Ovary (tissue), 7 donors: ENCODE measurements at regions not wholly inside any gene's neighbourhood (a gene's known extent, or its start where the extent isn't known, plus 50 kb on each side); places are given as distances from the start of the nearest gene placed in this dataset.
"Not testable (repeated sequence)": the region's sequence is repeated elsewhere in the genome, so short reads cannot be mapped to it uniquely, and the experiment has no call there.

Experiments used
- DNase-seq, 5 donors: peaks; one replicate each; pipeline ENCODE4 v3.0.0-alpha.2; 2019 to 2020
- H3K27ac ChIP-seq, 2 donors: fragments of 200-600 bp; one replicate each; pipeline versions ENCODE4 v1.5.1 to v1.8.0; 2019 to 2022
- H3K27me3 ChIP-seq: fragments of 200-600 bp; one replicate; pipeline ENCODE4 v1.8.0; 2022
- H3K36me3 ChIP-seq: fragments of 200-600 bp; sonication (generic); one replicate; pipeline ENCODE4 v1.5.1; 2019
- H3K4me1 ChIP-seq: one replicate; pipeline ENCODE4 v1.8.1; 2013; ENCODE audit warnings: mild to moderate bottlenecking, moderate library complexity; ENCODE audit not compliant: insufficient read depth
- H3K4me3 ChIP-seq: fragments of 200-600 bp; sonication (generic); one replicate; pipeline ENCODE4 v1.5.1; 2017
- H3K9me3 ChIP-seq, 2 donors: fragments of 200-600 bp in 1 of 2; sonication (generic) in 1 of 2; one replicate each; pipeline versions ENCODE4 v1.5.1 to v1.8.1; 2013 to 2019; ENCODE audit warnings: mild to moderate bottlenecking in 1 of 2, moderate library complexity in 1 of 2
- EP300 ChIP-seq: sonication (generic); formaldehyde crosslinking; IDR thresholded peaks from one replicate; pipeline ENCODE4 v1.6.1; 2017; ENCODE audit warnings: antibody characterized with exemption
- POLR2A ChIP-seq: fragments of 450-650 bp; IDR thresholded peaks from one replicate; pipeline ENCODE4 v1.6.1; 2017; ENCODE audit warnings: antibody characterized with exemption, mild to moderate bottlenecking, moderate library complexity
- WGBS, 3 donors: extraction: QIAGEN DNeasy Blood & Tissue Kit in 1 of 3; methylation state at CpG; one replicate each; pipeline versions ENCODE4 v1.1.5 to v1.1.7; 2013 to 2017; 5-methylcytosine and 5-hydroxymethylcytosine counted together
- intact Hi-C, 4 donors: fragments of 100-400 bp; cut with DNase I; formaldehyde crosslinking; loops; one replicate each; pipeline versions ENCODE4 v1.11.0 to v1.15.1; 2022 to 2023
- TF ChIP-seq, protein P1 (sequence below), 3 donors: fragments of 450-650 bp in 2 of 3; fragments of 200-600 bp in 1 of 3; IDR thresholded peaks; one replicate each; pipeline versions ENCODE4 v1.5.1 to v1.8.0; 2016 to 2022; ENCODE audit warnings: antibody characterized with exemption in 3 of 3, mild to moderate bottlenecking in 1 of 3
- donor health status: DM: no; HTN: no; CAD: no; lungs with moderate emphysema.
- donor health status: DM: no; HTN: no; CAD: no.
- donor health status: Bipolar disorder and iron deficiency.
- donor health status: DM: no; HTN: no; CAD: no.
- donor health status: DM: yes; HTN: yes; CAD: no.

DNA sequence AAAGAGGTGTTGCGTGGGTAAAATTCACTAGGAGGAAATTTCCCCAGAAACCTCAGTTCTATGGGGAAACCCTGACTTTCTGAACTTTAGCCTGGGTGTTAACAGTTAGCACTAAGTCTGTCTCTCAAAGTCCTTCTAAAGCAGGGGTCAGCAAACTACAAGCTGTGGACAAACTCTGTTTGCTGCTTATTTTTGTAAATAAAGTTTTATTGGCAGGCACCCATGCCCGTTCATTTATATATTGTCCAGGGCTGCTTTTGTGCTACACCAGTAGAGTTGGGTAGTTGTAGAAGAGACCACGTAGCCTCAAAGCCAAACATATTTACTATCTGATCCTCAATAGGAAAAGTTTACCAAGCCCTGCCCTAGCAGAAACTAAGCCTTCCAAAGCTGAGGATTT, 159.7 kb downstream of the USP31 start:
- Histone ChIP-seq H3K4me1 (no peaks in the 10 kb centered on the region), H3K36me3 (no peaks in the 10 kb centered on the region), H3K27ac (no peak overlapping the region), H3K9me3 (no peaks in the 10 kb centered on the region), H3K4me3 (no peak overlapping the region), H3K27me3 (no peaks in the 10 kb centered on the region)
- intact Hi-C loops: no loop called here
- DNase-seq: no peak
- 60 to 75% (median 62%) methylated on average over 3 of the region's 3 CpGs for WGBS, 3 donors
- TF ChIP-seq POLR2A (no peak), EP300 (no peak)
- TF ChIP-seq, protein P1, sequence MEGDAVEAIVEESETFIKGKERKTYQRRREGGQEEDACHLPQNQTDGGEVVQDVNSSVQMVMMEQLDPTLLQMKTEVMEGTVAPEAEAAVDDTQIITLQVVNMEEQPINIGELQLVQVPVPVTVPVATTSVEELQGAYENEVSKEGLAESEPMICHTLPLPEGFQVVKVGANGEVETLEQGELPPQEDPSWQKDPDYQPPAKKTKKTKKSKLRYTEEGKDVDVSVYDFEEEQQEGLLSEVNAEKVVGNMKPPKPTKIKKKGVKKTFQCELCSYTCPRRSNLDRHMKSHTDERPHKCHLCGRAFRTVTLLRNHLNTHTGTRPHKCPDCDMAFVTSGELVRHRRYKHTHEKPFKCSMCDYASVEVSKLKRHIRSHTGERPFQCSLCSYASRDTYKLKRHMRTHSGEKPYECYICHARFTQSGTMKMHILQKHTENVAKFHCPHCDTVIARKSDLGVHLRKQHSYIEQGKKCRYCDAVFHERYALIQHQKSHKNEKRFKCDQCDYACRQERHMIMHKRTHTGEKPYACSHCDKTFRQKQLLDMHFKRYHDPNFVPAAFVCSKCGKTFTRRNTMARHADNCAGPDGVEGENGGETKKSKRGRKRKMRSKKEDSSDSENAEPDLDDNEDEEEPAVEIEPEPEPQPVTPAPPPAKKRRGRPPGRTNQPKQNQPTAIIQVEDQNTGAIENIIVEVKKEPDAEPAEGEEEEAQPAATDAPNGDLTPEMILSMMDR (IDR thresholded peaks at IDR 0.05): no peak

DNA sequence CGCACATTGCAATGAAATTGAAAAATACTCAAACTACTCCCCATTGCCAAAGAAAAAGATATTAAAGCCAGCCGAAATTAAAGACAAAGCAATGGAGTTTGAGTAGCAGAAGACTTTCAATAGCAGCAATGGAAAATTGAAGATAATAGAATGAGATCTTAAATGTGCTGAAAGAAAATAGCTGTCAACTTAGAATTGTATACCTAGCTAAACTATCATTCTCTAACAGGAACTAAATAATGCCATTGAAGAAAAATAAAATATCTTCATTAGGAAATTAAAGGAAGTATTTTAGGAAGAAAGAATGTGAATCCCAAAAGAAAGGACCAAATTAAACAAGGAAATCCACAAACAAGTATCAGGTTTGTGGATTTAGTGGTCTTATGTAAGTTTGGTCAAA, 165.6 kb downstream of the USP31 start:
- H3K27me3 ChIP-seq: no peaks in the 10 kb centered on the region
- TF ChIP-seq EP300 (no peak), POLR2A (no peak)
- TF ChIP-seq, protein P1 (IDR thresholded peaks at IDR 0.05): no peak
- no peak overlapping the region for H3K27ac ChIP-seq
- 88 to 95% (median 89%) methylated on average over 2 of the region's 2 CpGs for WGBS, 3 donors
- H3K9me3 ChIP-seq: peaks cover 0 to 4% of the 10 kb centered on the region in 2 donors
- no peaks in the 10 kb centered on the region for H3K4me1 ChIP-seq
- DNase-seq: no peak
- H3K36me3 ChIP-seq: no peaks in the 10 kb centered on the region
- intact Hi-C loops: no loop called here
- H3K4me3 ChIP-seq: no peak overlapping the region

DNA sequence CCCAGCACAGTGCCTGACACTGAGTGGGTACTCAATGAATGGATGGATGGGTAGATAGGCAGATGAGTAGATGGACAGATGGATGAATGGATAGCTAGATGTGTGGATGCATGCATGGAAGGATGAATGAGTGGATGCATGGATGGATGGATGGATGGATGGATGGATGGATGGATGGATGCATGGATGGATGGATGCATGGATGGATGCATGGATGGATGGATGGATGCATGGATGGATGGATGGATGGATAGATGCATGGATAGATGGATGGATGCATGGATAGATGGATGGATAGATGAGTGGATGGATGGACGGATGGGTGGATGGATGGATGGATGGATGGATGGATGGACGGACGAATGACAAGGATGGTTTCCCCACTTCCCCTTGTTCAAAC, 166.6 kb downstream of the HS3ST2 start:
- H3K9me3 ChIP-seq, H3K27me3 ChIP-seq, DNase-seq, H3K27ac ChIP-seq, H3K4me3 ChIP-seq, intact Hi-C loops, H3K36me3 ChIP-seq, H3K4me1 ChIP-seq: not testable (repeated sequence)
- WGBS, 3 donors: 81 to 91% (median 82%) methylated on average over 3 of the region's 3 CpGs

DNA sequence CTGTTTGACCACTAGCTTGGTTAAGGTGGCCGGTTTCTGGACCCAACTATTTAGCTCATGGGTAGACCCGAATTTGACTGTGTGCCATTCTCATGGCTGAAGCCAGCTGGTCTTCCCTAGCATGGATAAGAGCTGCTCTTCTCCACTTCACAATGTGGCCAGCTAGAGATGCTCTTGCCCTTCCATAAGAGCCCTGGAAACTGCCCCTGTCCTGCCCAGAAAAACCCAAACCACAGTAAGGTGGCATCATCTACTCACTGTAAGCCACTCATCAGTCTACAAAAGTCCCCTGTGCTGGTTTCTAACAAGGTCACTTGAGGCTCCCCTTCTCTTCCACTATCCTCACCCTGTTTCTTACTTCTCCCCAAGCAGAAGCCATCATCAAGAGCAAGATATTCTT, 165.1 kb downstream of the HS3ST2 start:
- H3K9me3 ChIP-seq: peaks cover 0 to 4% of the 10 kb centered on the region in 2 donors
- 61 to 76% (median 67%) methylated on average over 2 of the region's 2 CpGs for WGBS, 3 donors
- no peak overlapping the region for H3K4me3 ChIP-seq
- no peaks in the 10 kb centered on the region for H3K27me3 ChIP-seq
- no peaks in the 10 kb centered on the region for H3K4me1 ChIP-seq
- H3K36me3 ChIP-seq: no peaks in the 10 kb centered on the region
- H3K27ac ChIP-seq: no peak overlapping the region
- DNase-seq: no peak
- intact Hi-C loops: no loop called here
- TF ChIP-seq POLR2A (no peak), EP300 (no peak)
- TF ChIP-seq, protein P1 (IDR thresholded peaks at IDR 0.05): no peak

DNA sequence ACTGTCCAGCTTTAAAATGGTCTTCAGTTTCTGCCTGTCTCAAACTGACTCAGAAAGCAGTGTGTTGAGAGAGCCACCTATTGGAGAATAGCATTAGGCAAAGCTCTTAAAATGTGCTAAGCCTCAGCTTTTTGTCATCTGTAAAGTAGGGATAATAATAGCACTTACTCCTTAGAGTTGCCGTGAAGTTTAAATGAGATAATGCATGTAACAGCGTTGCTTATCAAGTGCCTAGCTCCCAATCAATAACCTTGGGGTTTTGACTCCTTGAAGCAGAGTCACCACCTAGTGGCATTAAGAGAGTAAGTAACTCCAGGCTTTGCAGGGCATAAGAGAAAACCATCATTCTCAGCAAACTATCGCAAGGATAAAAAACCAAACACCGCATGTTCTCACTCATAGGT, 163.3 kb downstream of the HS3ST2 start:
- H3K27me3 ChIP-seq: no peaks in the 10 kb centered on the region
- no peaks in the 10 kb centered on the region for H3K36me3 ChIP-seq
- H3K4me3 ChIP-seq: no peak overlapping the region
- no peaks in the 10 kb centered on the region for H3K9me3 ChIP-seq
- no peak overlapping the region for H3K27ac ChIP-seq
- no peak for DNase-seq
- 44 to 53% (median 49%) methylated on average over 4 of the region's 4 CpGs for WGBS, 3 donors
- H3K4me1 ChIP-seq: no peaks in the 10 kb centered on the region
- TF ChIP-seq, protein P1 (IDR thresholded peaks at IDR 0.05): peak in 1 of 3 donors; percentile 10
- no peak for TF ChIP-seq POLR2A
- intact Hi-C loops: no loop called here
